OCI-LY3 (cell line): ENCODE measurements at regions not wholly inside any gene's neighbourhood (a gene's known extent, or its start where the extent isn't known, plus 50 kb on each side); places are given as distances from the start of the nearest gene placed in this dataset.

ENCODE experiments used
- CTCF ChIP-seq: fragments of 200-600, 300-600 bp; sonication (generic); IDR thresholded peaks from 2 replicates; pipeline ENCODE4 v1.5.1; 2014; ENCODE audit warnings: antibody characterized with exemption, low read length, low read depth
- EZH2phosphoT487 ChIP-seq: fragments of 200-600 bp; shearing (Covaris generic); IDR thresholded peaks from 2 replicates; pipeline ENCODE4 v1.6.1; 2018; ENCODE audit warnings: antibody characterized with exemption, mixed run types, low read depth

- TF ChIP-seq CTCF (no peak), EZH2phosphoT487 (no peak)
Observed at GRCh38 chr1:172949096-172949495, 101.6 kb downstream of the TNFSF18 start.
